ENCODE measurements at regions not wholly inside any gene's neighbourhood (a gene's known extent, or its start where the extent isn't known, plus 50 kb on each side); places are given as distances from the start of the nearest gene placed in this dataset.

DNA sequence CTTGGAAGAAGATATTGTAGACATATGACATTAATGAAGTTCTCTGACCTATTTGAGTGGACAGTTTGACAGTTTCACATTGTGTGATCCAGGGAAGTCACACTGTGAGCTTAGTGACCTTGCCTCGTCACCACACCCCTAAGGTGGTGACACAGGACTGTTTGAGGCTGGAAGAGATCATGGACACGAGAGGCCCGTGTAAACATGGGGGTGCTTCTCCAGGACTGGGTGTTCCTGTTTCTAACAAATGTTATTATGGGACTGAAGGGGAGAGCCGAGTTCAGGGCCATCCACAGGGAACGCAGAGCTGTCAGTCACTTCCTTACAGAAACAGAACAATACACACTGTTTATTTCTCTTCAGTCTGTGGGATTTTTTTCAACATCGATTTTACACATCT is 96.5 kb upstream of the DNAJC19 start:
- no peak for DNase-seq (ENCODE audit: low read depth, low spot score)

DNA sequence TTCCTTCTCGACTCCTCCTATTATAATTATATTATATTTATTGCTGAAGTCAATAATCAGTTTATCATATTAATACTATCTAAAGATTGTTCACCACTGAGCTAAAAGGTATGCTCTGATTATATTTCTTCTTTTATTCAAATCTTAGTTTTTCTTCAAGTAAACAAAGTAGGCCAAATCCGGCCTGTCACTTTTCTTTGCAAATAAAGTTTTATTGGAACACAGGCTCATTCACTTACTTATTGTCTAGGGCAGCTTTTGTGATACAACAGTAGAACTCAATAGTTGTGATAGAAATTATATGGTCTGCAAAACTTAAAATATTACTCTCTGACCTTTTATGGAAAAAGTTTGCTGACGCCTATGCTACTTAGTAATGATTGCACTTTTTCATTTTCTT is 92.4 kb upstream of the DNAJC19 start:
- no peak for DNase-seq (ENCODE audit: low read depth, low spot score)

DNA sequence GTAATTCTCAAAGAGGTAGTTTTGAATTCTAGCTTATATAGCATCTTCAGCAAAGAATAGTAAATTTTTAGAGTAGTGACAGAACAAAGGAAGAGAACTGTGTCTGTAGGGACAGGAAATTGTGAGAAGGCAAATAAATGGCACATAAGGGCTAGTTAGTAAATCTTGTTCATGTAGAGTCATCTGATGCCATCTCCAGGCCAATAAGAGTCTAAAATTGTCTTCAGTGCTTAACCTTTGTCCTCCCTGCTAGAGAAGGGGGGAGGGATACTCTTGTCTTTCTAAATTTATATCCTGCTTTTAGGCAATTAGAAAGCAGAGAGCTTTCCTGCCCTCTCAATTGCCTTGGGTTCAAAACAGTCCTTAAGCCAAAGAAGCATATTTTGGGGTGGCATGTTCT is 87.0 kb upstream of the DNAJC19 start:
- no peak for DNase-seq (ENCODE audit: low read depth, low spot score)

DNA sequence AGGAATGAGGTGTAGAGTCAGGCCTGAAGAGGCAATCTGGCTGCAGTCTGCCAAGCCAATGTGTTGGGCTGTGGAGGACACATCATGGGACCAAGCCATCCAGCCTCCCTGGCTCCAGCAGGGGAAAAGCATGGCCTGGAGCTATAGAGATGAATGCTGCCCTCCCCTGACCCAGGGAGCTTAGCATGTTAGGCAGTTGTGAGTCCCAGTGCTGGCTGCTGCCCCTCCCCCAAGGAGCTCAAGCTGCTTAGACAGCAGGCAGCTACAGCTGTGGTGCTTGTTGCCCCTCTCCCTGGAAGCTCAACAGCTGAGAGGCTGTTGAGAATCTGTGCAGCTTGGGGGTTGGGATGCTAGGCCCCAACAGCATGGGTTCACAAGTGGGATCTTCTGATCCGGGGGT is 85.6 kb upstream of the DNAJC19 start:
- DNase-seq (ENCODE audit: low read depth, low spot score): no peak

DNA sequence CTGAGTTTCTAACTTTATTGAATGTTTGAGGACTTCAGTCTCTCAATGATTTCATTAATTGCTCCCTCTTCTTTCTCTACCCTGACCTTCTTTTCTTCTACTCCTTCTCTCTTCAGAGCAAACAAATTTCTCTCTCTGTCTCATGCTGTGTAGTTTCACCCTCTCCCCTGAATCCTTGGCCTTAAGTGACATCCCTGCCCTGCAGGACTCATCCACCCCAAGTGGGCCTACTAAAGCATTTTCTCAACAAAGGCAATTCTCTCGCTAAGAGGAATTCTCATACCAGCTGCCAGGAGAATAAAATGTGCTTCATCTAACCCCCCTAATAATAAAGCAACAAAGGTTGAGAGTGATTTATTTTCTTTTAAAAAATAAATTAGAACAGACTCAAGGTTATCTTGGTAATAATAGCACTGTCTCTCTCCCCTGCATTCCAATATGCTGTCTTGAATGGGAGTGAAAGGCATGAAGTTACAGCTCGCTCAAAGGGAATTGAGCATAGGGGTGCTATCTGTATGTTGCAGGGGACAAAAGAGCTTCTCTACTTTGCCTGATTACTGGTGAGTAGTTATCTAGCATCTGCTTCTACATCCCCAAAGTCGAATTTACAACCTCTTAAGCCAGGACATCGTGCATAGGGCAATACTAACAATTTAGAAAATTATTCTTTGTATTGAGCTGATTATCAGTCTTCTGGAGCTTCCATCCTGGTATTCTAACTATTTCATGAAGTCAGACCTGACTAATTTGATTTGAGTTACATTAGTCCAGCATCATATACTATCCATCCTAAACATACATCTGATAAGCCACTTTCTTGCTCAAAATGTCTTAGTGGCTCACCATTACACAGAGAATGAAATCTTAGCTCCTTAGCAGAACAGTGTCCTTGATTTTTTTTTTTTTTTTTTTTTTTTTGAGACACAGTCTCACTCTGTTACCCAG is 76.9 kb upstream of the DNAJC19 start:
- no peak for DNase-seq (ENCODE audit: low read depth, low spot score)

DNA sequence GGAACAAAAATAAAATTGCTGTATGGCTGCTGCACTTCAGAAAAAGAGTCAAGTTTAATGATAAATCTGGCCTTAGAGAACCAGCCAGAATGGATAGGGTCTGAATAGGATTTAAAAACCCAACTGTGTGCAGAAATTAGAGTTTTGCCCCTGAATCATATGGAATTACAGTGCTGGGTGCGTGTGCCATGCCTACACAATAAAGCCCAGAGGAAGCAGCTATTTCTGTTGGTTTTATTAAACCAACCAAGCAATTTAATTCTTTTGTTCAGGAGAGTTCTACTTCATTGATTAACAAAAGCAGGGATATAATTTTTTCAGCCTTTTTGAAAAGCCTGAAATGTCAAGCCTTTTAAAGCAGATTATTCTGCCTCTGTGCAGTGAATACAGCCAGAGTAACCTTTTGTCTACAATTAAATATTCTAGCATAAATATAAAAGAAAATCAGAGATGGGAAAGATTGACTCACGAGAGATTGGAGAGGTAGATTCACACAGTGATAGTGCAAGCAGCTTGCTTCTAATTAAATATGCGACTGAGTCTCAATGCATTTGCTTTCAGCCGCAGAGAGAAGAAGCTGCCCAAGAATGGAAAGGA is 66.7 kb upstream of the DNAJC19 start:
- DNase-seq (ENCODE audit: low read depth, low spot score): no peak

DNA sequence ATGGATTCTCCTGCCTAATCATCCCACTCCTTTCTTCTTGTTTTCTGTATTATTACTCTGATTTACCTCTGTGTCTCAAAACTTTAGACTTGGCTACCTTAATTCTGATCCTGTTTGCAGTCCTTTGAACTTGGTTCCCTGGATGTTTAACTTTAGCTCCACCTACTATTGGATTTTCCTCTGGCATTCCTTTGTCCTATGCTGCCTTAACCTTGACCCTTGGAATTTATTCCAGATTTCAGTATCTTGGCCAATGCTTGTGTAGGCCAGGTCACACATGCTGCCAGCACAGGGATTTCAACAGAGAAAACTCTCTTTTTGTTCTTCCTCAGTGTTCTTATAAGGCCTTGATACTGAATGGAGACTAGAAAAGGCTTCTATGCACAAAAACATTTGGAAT is 65.0 kb upstream of the DNAJC19 start:
- DNase-seq (ENCODE audit: low read depth, low spot score): no peak

DNA sequence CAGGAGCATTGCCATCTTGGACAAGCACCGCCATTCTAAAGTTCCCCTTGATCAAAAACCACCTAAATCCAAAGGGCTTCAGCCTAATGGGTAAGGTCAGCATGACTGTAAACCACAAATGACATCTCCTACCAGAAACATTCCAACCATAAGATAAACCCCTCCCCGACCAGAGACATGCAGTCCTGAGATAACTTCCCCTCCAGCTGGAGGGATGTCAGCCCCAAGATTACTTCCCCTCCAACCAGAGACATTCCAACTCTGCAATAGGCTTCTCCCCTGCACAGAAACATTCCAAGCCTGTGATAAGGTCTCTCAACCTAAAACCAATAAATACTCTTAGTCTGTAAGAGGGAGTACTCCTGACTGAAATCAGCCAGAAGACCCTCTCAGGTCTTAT is 62.7 kb upstream of the DNAJC19 start:
- no peak for DNase-seq (ENCODE audit: low read depth, low spot score)

DNA sequence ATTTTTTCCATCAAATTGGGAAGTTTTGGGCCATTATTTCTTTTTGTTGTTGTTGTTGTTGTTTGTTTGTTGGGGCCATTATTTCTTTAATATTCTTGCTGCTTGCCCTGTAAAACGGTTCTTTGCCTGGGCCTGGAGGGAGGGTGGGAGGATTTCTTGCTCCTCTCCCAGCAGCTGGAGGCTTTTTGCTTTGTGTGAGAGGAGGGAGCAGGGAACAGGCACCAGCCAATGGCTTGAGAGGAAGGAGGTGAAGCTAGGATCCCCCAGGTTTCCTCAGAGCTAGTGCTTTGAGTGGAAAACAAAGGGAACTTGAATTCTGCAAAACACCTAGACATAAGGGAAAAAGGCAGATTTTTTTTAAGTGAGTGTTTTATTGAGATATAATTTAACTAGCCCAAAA is 61.2 kb upstream of the DNAJC19 start:
- no peak for DNase-seq (ENCODE audit: low read depth, low spot score)

DNA sequence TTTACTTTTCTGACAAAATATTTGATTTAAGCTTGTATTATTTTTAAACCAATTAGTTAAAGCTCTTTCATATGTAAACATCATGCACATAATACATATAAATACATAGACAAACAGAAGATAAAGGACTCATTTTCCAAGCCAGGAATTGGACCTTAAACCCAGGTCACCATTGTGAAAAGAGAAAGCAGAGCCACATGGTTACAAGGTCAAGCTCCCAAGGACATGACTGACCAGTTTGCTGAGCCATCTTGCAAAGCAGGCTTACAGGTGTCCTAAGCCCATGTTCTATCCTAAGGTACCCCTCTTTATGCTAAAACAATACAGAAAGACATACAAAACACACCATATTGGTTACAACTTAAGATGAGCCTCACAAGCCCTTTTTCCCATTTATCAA is 50.5 kb upstream of the DNAJC19 start:
- DNase-seq (ENCODE audit: low read depth, low spot score): no peak

Data from pulmonary artery endothelial cell (primary cell).